Dermis blood vessel endothelial cell (primary cell): ENCODE measurements at regions not wholly inside any gene's neighbourhood (a gene's known extent, or its start where the extent isn't known, plus 50 kb on each side); places are given as distances from the start of the nearest gene placed in this dataset.

Source experiments
- DNase-seq: peaks from one replicate; pipeline ENCODE4 v3.0.0; 2010

GRCh38 chr21:26736449-26736848 is 108.8 kb downstream of the ADAMTS1 start:
- no peak for DNase-seq

- DNase-seq = peak; percentile 67
Observed at GRCh38 chr21:26732432-26733221, 112.6 kb downstream of the ADAMTS1 start.

DNA sequence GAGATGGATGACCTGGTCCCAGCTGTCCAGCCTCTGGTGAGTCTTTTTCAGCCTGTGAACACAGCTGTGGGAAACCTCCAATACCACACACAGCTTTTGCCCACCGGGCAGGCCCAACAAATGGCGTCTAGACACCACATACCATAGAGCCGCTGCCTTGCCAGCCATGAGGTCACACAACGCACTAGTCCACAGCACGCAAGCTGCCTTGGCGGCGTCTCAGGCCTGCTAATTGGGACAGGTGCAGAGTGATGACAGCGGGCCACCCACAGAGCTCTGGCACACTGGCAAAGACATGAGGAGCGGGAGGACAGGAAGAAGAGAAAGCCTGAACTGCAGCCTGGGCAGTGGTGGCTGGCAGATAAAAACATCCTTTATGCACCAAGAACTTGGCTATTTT is 125.5 kb downstream of the ADAMTS1 start:
- DNase-seq = no peak

DNA sequence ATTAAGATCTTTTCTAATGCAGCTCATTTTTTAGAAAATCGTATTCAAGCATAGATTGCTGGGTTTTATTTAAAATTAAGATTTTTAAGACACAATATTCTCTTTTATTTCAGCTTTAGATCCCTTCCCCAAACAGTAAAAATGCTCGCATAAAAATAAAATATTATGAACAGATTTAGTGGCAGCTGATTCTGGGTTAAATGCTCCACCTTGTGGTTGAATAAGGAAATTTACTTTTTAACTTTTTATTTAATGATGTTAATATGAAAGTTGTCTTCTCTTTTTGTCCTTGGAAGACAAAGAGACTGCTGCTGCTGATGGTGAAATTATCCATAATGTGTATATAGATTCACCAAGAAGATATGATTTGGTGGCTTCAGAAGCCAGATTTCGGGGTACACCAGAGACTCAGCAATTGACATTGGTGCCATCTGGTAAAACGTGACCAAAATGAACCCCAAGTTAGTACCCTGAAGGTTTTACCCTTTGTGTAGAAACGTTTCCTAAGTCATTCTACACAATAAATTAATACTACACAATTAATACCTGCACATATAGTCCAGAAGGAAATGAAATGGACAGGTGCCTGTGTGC is 128.0 kb downstream of the ADAMTS1 start:
- DNase-seq = peak; percentile 49

DNA sequence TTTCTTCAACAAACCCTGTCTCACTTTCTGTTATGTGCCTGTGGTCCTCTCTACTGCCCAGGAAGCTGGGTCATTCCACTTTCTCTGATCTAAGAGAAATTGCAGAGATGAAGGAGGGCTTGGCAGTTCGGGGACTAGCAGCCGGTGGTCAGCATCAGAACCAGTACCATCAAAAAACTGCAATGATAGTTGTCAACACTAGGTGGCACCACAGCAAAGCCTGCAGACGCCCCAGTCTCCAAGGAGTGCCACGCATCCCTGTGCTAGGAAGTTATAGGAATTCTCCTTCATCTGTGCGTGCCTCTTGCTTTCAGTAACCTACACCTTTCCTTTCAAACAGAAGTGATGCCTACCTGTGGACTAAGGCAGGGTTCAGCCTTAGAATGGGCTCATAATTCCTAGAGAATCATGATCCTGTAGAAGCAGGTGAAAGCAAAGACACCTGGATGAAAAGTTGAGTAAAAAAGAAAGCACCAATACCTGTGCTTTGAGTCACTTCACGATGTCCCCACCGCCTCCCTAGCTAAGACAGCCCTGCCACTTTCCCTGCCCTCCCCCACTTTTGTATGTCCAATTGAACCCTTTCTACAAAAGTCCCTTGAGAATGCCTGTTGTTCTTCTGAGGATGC is 129.2 kb downstream of the ADAMTS1 start:
- DNase-seq = peak; percentile 78

- DNase-seq = no peak
Observed at GRCh38 chr21:26715116-26715515, 130.1 kb downstream of the ADAMTS1 start.

- DNase-seq = no peak
Observed at GRCh38 chr21:26710155-26710554, 135.1 kb downstream of the ADAMTS1 start.

GRCh38 chr21:26709090-26709489 is 136.0 kb upstream of the CYYR1 start:
- DNase-seq = no peak

DNA sequence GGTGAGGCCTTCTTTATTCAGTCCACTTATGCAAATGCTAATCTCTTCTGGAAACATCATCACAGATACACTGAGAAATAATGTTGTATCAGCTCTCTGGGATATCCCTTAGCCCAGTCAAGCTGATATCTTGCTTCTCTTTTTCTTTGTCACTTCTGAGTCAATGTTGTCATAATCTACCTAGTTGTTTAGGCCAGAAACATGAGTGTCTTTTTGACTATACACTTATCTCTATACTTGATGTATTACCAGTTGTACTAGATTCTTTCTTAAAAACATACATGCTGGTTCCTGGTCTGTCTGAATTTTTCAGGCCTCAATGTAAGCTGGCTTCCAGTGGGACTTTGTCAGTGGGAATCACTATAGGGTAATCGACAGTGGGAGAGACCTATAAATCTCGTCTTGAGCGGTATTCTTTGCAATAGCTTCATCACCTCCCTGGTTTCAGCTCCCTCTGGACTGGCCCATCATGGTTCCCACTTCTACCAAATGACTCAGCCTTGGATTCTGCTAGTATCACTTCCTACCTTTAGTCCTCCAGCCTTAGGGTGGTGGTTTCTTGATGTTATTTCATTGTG is 135.2 kb upstream of the CYYR1 start:
- DNase-seq = no peak

DNA sequence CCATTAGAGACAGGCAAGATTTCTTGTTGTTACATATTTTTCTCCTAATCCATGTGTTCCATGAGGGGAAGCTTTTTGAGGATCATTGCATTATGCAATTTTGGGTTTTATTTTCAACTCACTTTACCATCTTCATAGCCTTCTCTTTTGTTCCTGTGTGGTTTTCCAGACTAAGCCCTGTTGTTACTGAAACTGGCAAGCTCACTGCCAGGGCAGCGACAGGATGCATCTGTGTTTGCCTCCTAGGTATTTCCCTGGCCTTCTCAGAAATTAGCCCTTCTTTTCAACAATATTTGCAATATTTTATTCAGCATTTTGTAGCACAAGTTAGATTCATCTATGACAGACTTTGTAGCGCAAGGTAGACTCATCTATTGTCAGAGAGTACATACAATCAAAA is 134.2 kb upstream of the CYYR1 start:
- no peak for DNase-seq

DNA sequence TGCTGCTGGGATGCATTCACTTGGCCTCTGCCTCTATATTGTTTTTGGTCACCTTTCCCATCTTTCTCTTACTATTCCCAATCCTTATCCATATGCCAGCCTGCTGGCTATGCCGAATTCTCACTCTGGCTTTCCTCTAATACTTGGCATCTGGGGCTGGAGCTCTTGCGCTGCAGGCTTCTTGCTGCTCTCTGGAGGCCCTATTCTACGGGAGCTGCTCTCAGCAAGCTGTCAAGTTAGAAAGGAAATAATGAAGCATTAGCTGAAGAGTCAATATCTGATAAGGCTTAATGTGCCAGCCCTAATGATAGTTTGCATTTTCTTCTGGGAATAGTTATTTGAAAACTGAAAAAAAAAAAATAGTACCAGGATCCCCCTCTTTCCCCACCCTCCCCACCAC is 125.3 kb upstream of the CYYR1 start:
- DNase-seq = no peak

GRCh38 chr21:26691416-26691815 is 118.3 kb upstream of the CYYR1 start:
- no peak for DNase-seq

DNA sequence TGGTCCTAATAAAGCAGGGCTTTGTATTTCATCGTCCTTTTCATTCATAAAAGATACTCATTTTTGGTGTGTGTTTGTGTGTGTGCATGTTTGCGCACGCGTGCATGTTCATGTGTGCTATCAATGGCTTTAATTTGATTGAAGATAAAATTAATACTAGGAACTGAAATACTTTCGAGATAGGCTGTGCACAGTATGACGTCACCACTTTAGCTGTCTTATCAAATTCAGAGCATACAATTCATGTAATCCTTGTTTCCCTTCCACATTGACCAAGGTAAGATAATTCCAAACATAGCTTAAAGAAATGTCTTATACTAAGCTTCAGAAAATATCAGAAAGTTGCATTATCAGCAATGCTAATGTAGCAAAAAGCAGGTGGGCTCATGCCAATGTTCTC is 113.6 kb upstream of the CYYR1 start:
- no peak for DNase-seq

DNA sequence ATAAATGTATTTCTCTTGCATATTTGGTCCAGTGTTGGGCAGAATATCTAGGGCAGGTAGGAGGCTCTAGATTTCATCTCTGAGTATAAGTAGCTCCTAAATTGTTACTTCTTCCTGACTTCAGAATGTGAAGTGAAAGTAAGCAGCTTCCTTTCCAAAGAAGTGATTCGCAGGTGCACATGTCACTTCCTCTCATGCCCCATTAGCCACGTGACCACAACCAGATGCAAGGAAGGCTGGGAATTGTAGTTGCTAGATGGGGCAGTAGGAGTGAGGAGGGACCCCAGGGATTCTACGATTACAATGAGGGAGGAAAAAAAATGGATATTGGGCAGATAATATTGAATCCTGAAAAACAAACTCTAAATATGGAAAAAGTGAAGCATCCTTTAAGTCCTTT is 113.2 kb upstream of the CYYR1 start:
- DNase-seq = peak; percentile 49

DNA sequence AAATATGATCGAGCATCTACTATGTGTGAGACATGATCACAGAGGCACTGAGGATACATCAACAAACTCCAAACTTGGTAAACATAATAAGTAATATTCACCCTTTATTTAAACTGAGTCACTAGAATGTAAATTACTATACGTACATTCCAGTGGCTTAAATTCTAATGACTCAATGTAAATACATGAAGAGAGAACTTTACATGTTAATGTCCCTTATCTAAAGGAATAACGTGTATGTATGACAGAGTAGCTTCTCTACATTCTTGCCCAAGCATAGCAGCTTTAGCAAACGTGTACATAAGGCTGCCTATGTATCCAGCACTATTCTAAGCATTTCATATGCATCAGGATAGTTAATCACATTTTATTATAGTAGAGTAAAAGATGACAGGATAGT is 111.8 kb upstream of the CYYR1 start:
- DNase-seq = no peak

- DNase-seq = no peak
Observed at GRCh38 chr21:26683996-26684395, 110.9 kb upstream of the CYYR1 start.

GRCh38 chr21:26679284-26679683 is 106.2 kb upstream of the CYYR1 start:
- DNase-seq = no peak

DNA sequence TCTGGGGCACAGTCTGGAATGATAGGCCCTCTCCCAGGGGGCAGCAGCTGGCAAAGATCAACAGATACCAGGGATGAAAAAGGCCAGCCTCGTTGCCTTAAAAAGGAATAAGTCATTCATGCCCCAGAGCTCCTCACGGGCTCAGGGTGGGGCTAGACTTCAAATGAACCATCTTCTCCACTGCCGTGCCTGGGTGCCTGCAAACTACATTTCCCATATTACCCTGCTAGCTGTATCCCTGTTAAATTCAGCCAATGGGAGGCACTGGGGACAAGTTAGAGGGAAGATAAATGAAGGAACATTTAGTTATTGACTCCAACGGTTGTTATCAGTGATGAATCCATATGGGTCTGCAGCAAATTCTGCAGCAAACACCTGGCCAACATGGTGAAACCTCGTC is 101.2 kb upstream of the CYYR1 start:
- DNase-seq = no peak

- no peak for DNase-seq
Observed at GRCh38 chr21:26669215-26669764, 96.2 kb upstream of the CYYR1 start.

DNA sequence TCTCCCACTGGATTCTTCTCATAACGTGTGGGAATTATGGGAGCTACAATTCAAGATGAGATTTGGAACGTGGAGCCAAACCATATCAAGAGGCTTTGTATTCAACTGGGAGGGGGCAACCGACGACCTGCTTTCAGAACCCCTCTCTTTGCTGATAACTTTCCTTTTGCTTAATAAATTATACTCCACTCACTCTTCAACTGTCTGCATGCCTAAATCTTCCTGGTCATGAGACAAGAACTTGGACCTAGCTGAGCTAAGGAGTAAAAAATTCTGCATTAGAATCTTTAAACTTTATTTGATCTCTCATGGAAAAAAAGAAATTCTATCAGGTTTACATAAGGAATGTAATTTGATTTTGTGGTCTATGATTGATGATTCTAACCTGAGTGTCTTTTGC is 86.7 kb upstream of the CYYR1 start:
- DNase-seq = no peak

- DNase-seq = peak; percentile 1
Observed at GRCh38 chr21:26659182-26659581, 86.1 kb upstream of the CYYR1 start.

DNA sequence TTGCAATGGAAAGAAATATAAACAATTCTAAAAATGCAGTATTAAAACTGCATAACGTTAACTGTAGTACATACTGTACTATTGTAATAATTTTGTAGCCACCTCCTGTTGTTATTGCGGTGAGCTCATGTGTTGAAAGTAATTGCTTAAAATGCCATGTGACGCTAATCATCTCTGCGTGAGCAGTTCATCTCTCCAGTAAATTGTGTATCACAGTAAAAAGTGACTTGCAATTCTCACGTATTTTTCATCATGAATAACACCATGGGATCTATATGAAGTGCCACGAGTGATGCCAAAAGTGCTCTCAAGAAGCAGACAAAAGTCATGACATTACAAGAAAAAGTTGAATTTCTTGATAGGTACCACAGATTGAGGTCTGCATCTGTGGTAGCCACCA is 82.4 kb upstream of the CYYR1 start:
- no peak for DNase-seq

- no peak for DNase-seq
Observed at GRCh38 chr21:26653430-26653829, 80.3 kb upstream of the CYYR1 start.

- DNase-seq = no peak
Observed at GRCh38 chr21:26652854-26653253, 79.8 kb upstream of the CYYR1 start.
